OCI-LY1 (cell line): ENCODE measurements at regions not wholly inside any gene's neighbourhood (a gene's known extent, or its start where the extent isn't known, plus 50 kb on each side); places are given as distances from the start of the nearest gene placed in this dataset.

ENCODE experiments used
- H2AFZ ChIP-seq: fragments of 200-600 bp; sonication (generic), shearing (Covaris generic); 2 replicates; pipeline ENCODE4 v1.6.0; 2014; ENCODE audit warnings: antibody characterized with exemption, mild to moderate bottlenecking, low read length
- H3F3A ChIP-seq: fragments of 200-600 bp; sonication (generic), shearing (Covaris generic); 2 replicates; pipeline ENCODE4 v1.6.0; 2014; ENCODE audit warnings: mild to moderate bottlenecking, antibody characterized with exemption, low read length, moderate library complexity; ENCODE audit not compliant: insufficient read depth
- H3K27ac ChIP-seq: fragments of 200-600 bp; sonication (generic); 2 replicates; pipeline ENCODE4 v1.5.1; 2014; ENCODE audit warnings: low read length, mixed run types, mild to moderate bottlenecking, low read depth; ENCODE audit not compliant: poor library complexity, severe bottlenecking
- H3K27me3 ChIP-seq: fragments of 200-600 bp; sonication (generic); 2 replicates; pipeline ENCODE4 v1.6.0; 2014; ENCODE audit warnings: antibody characterized with exemption, mild to moderate bottlenecking, low read length, moderate library complexity; ENCODE audit not compliant: insufficient read depth
- H3K36me3 ChIP-seq: fragments of 200-600 bp; sonication (generic); 2 replicates; pipeline ENCODE4 v1.6.1; 2014; ENCODE audit warnings: mild to moderate bottlenecking, antibody characterized with exemption, low read length, moderate library complexity, mixed read lengths; ENCODE audit not compliant: insufficient read depth
- H3K4me1 ChIP-seq: fragments of 200-600 bp; sonication (generic); 2 replicates; pipeline ENCODE4 v1.5.1; 2014; ENCODE audit warnings: mild to moderate bottlenecking, low read length, moderate library complexity; ENCODE audit not compliant: insufficient read depth, severe bottlenecking
- H3K4me2 ChIP-seq: fragments of 200-600 bp; sonication (generic), shearing (Covaris generic); 2 replicates; pipeline ENCODE4 v1.6.1; 2014; ENCODE audit warnings: low read length
- H3K4me3 ChIP-seq: fragments of 200-600 bp; sonication (generic); 2 replicates; pipeline ENCODE4 v1.5.1; 2014; ENCODE audit warnings: low read length, low read depth, mild to moderate bottlenecking, mixed read lengths; ENCODE audit not compliant: poor library complexity, severe bottlenecking
- H3K79me2 ChIP-seq: fragments of 200-600 bp; shearing (Covaris generic); 2 replicates; pipeline ENCODE4 v1.6.1; 2016; ENCODE audit warnings: mixed run types, low read length, mixed read lengths; ENCODE audit not compliant: insufficient read depth
- H3K9ac ChIP-seq: fragments of 200-600 bp; sonication (generic), shearing (Covaris generic); 2 replicates; pipeline ENCODE4 v1.6.1; 2014; ENCODE audit warnings: mild to moderate bottlenecking, low read length, mixed read lengths
- H3K9me2 ChIP-seq: fragments of 200-600 bp; sonication (generic), shearing (Covaris generic); 2 replicates; pipeline ENCODE4 v1.6.1; 2014; ENCODE audit warnings: low read depth, mild to moderate bottlenecking, low read length, mixed read lengths
- H3K9me3 ChIP-seq: fragments of 200-600 bp; shearing (Covaris generic); 2 replicates; pipeline ENCODE4 v1.6.1; 2014; ENCODE audit warnings: low read length, mixed read lengths
- H4K20me1 ChIP-seq: fragments of 200-600 bp; sonication (generic), shearing (Covaris generic); 2 replicates; pipeline ENCODE4 v1.6.0; 2016; ENCODE audit warnings: mild to moderate bottlenecking, low read length; ENCODE audit not compliant: insufficient read depth
- EZH2 ChIP-seq: fragments of 200-600 bp; sonication (generic), shearing (Covaris generic); IDR thresholded peaks from 2 replicates; pipeline ENCODE4 v1.8.0; 2017; ENCODE audit warnings: borderline replicate concordance, mixed run types, mild to moderate bottlenecking, antibody characterized with exemption, low read length, moderate library complexity, mixed read lengths
- TF ChIP-seq, protein P1 (sequence below): fragments of 200-600 bp; sonication (generic), shearing (Covaris generic); IDR thresholded peaks from 2 replicates; pipeline ENCODE4 v1.5.1; 2017; ENCODE audit warnings: mild to moderate bottlenecking, antibody characterized with exemption, low read length, moderate library complexity, mixed read lengths

DNA sequence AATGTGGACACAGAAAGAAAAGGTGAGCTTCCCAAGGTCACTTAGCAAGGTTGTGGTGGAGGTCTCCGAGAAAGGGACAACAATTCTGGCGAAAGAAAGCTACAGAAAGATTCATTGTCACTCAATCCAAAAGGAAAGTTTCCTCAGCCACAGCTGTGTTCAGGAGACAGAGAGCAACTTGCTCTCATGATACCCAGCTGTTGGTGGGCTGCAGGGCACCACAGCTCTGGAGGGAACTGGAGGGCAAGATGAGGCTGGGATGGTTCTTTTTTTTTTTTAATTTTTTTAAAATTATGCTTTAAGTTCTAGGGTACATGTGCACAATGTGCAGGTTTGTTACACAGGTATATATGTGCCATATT, 50.7 kb upstream of the VTCN1 start:
- H3F3A ChIP-seq = no peaks in the 10 kb centered on the region
- no peak overlapping the region for H3K9ac ChIP-seq
- no peaks in the 10 kb centered on the region for H3K9me3 ChIP-seq
- no peaks in the 10 kb centered on the region for H3K27me3 ChIP-seq
- no peak overlapping the region for H3K4me2 ChIP-seq
- no peaks in the 10 kb centered on the region for H3K4me1 ChIP-seq
- TF ChIP-seq, protein P1, sequence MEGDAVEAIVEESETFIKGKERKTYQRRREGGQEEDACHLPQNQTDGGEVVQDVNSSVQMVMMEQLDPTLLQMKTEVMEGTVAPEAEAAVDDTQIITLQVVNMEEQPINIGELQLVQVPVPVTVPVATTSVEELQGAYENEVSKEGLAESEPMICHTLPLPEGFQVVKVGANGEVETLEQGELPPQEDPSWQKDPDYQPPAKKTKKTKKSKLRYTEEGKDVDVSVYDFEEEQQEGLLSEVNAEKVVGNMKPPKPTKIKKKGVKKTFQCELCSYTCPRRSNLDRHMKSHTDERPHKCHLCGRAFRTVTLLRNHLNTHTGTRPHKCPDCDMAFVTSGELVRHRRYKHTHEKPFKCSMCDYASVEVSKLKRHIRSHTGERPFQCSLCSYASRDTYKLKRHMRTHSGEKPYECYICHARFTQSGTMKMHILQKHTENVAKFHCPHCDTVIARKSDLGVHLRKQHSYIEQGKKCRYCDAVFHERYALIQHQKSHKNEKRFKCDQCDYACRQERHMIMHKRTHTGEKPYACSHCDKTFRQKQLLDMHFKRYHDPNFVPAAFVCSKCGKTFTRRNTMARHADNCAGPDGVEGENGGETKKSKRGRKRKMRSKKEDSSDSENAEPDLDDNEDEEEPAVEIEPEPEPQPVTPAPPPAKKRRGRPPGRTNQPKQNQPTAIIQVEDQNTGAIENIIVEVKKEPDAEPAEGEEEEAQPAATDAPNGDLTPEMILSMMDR = no peak
- TF ChIP-seq EZH2 = no peak
- no peaks in the 10 kb centered on the region for H3K36me3 ChIP-seq
- no peaks in the 10 kb centered on the region for H4K20me1 ChIP-seq
- no peak overlapping the region for H3K27ac ChIP-seq
- no peaks in the 10 kb centered on the region for H3K9me2 ChIP-seq
- H2AFZ ChIP-seq = no peak overlapping the region
- no peak overlapping the region for H3K4me3 ChIP-seq
- no peaks in the 10 kb centered on the region for H3K79me2 ChIP-seq

DNA sequence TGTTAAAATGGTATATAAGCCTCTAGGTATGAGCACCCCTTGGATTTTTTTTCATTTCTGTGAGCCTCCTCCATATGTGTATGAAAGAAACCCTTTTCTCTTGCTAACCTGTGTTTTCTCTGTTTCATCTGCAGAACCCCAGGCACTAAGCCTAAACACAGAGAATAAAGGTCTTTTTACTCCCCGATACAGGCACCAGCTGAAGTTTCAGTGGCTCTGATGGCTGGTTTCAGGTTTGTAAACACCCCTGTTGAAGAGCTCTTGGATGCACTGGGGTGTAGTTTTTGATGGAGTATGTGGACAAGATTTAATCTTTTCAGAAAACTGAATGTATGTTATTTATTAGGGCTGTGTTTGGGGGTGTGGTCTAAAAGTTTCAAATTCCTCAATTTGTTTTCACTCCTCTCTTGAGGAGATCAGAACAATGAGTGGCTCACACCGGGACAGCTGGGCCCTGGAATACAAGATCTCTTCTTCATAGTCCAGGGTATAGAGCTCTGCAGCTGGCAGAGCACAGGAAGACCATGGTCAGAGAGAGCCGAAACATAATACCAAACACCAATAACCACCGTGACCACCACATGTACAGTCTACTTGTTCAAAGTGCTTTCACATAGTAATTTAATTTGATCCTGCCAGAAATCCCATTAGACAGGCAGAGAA, 50.2 kb upstream of the VTCN1 start:
- H3K27ac ChIP-seq = no peak overlapping the region
- H3K79me2 ChIP-seq = no peaks in the 10 kb centered on the region
- H3K4me1 ChIP-seq = no peaks in the 10 kb centered on the region
- H3F3A ChIP-seq = no peaks in the 10 kb centered on the region
- H2AFZ ChIP-seq = no peak overlapping the region
- no peak overlapping the region for H3K9ac ChIP-seq
- no peak overlapping the region for H3K4me2 ChIP-seq
- H3K4me3 ChIP-seq = no peak overlapping the region
- TF ChIP-seq, protein P1 = no peak
- no peak for TF ChIP-seq EZH2
- no peaks in the 10 kb centered on the region for H3K36me3 ChIP-seq
- H4K20me1 ChIP-seq = no peaks in the 10 kb centered on the region
- no peaks in the 10 kb centered on the region for H3K27me3 ChIP-seq
- no peaks in the 10 kb centered on the region for H3K9me3 ChIP-seq
- no peaks in the 10 kb centered on the region for H3K9me2 ChIP-seq
